Dermis blood vessel endothelial cell (primary cell): ENCODE measurements at regions not wholly inside any gene's neighbourhood (a gene's known extent, or its start where the extent isn't known, plus 50 kb on each side); places are given as distances from the start of the nearest gene placed in this dataset.
"Not testable (repeated sequence)": the region's sequence is repeated elsewhere in the genome, so short reads cannot be mapped to it uniquely, and the experiment has no call there.

Experiments
- DNase-seq: peaks from one replicate; pipeline ENCODE4 v3.0.0; 2010

GRCh38 chr5:57429513-57430120 lies 53.0 kb downstream of the ACTBL2 start:
- DNase-seq, result no peak

- DNase-seq, result not testable (repeated sequence)
These were observed 53.6 kb downstream of the ACTBL2 start for GRCh38 chr5:57429021-57429420.

GRCh38 chr5:57422993-57423392 lies 59.6 kb downstream of the ACTBL2 start:
- DNase-seq, result no peak

- no peak for DNase-seq
These were observed 60.3 kb downstream of the ACTBL2 start for GRCh38 chr5:57422341-57422740.

DNA sequence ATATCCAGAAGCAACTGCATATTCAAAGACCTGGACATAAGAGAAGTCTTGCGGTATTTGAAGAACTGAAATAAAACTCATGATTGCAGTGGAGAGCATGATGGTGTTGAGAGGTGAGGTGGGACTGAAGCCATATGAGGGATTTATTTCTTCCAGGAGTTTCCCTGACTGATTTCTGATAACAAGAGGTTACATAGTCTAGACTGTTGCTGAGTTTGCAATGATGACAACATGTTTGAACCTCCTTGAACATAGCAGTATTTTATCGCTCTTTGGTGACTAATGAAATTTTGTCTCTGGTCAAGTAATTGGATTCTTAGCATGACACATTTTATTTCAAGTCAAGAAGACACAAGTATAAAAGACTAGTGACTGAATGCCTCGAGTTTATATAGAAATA lies 61.8 kb downstream of the ACTBL2 start:
- DNase-seq, result no peak

- no peak for DNase-seq
These were observed 64.6 kb downstream of the ACTBL2 start for GRCh38 chr5:57417971-57418370.

- DNase-seq, result no peak
These were observed 65.3 kb downstream of the ACTBL2 start for GRCh38 chr5:57417320-57417719.

- no peak for DNase-seq
These were observed 66.2 kb downstream of the ACTBL2 start for GRCh38 chr5:57416278-57416994.

- no peak for DNase-seq
These were observed 67.8 kb downstream of the ACTBL2 start for GRCh38 chr5:57414857-57415256.

DNA sequence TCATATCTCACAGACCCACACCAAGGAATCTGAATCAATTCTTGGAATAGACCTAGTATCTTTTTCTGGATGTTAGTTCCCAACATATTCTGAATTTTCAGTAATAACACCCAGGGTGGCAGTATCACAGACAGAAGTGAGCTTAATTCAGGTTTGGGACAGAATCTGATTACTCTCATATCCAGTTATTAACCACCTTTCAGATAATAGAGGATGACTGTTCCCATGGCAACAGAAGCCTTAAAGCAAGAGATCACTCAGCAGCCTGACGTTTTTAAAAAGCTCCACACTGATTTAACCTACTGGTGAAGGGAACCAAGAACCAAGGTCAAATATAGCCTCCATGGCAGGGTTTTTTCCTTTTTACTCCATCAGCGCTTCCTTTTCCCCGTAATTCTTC lies 68.4 kb downstream of the ACTBL2 start:
- no peak for DNase-seq

- no peak for DNase-seq
These were observed 69.5 kb downstream of the ACTBL2 start for GRCh38 chr5:57413145-57413544.

DNA sequence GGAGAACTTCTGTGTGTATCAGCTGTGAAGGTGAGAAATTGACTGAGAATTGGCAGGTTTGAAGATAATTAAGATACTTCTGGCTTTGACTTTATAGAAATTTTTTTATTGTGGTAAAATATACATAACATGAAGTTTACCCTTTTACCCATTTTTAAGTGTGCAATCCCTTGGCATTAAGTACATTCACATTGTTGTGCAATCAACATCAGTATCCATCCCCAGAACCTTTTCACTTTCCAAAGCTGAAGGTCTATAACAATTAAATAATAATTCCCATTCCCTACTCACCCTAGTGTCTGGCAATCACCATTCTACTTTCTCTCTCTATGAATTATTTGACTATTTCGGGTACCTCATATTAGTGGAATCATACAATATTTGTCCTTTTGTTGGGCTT lies 69.9 kb downstream of the ACTBL2 start:
- no peak for DNase-seq

DNA sequence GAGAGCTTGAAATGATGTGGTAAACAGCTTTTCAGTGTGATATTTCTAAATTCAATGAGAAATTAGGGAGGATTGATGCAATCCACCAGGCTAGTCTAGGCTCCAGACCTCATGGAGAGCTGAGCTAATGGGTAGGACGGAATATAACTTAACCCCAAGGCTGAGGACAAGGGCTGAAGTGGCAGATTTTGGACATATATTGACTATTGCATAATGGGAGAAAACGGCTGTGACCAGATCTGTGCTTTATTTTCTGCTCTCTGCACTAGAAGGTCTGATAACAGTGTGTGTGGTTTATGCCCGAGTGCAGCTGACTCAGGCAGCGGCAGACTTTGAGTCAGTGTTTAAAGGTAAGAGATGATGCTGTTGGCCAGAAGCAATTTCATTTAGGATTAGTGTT lies 70.6 kb downstream of the ACTBL2 start:
- DNase-seq, result no peak

DNA sequence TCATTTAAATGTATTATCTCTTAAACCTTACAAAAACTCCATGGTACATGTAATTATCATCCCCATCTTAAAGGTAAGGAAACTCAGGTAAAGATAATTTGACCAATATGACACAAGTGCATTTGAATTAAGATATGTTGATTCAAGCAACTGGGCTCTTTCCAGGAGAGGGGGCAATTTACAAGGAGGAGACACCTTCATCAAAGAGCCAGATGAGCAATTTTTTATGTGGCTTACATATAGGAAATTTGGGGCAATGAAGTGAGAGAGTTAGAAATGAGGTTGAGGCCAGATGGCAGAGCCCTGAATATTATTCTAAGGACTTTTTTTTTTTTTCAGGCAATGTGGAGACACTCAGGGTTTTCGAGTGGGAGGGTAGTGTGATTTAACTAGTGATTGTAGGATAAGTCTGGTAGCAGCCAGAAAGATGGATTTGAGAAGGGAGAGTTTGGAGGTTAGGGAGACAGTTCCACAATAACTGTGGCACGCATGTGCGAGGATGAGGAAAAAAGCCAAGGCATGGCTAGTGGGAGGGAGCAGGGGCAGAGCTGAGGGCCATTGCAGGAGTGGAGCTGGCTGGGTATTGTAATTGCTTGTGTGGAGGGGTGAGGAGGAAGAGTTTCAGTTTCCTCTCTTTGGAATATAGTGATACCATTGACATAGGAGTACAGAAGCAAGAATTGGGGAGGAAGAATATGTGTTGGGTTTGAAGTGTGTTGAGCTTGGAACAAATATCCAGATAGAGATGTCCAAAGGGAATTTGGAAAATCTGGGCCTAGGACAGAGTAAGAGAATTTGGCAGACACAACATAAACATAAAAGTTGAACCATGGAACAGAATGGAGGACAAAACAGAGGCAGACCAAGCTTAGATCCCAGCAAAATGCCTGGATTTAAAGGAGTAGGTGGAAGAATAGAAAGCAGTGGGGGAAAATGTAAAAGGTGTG lies 72.0 kb downstream of the ACTBL2 start:
- peak; percentile 8 for DNase-seq

- DNase-seq, result no peak
These were observed 73.9 kb downstream of the ACTBL2 start for GRCh38 chr5:57408714-57409113.

GRCh38 chr5:57408285-57408684 lies 74.3 kb downstream of the ACTBL2 start:
- DNase-seq, result no peak

DNA sequence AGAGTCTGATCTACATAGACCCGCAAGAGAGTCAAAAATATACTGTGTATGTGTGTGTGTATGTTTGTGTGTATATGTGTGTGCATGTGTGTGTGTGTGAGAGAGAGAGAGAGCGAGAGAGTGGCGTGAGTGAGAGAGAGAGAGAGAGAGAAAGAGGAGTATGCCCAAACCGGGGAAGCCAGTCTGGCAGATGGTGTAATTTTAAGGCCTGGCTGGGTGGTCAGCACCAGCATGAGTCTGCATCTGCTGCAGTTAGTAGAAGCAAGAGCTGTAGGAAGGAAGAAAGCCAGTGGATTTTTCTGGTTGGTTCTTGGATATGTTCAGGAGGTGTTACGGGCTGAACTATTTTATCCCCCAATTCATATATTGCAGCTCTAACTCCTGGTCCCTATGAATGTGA lies 75.2 kb downstream of the ACTBL2 start:
- no peak for DNase-seq

- no peak for DNase-seq
These were observed 76.0 kb downstream of the ACTBL2 start for GRCh38 chr5:57406641-57407040.

DNA sequence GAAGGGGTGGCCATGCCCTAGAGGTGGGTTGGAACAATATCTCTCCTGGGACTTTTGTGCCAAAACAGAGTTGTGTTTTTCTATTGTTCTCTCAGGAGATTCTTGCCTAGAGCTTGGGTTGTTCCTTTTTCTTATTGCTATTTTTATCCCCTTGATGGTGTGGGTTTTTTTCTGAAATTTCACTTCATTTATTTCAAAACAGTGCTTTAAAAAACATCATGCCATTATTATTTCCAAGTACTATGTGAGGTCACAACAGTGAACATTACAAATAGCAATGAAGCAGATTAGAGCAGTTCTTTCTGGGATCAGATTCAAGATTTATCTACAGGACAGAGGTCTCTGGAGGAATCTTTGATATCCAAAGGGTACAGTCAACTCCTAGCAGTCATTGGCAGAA lies 76.6 kb downstream of the ACTBL2 start:
- DNase-seq, result no peak

- no peak for DNase-seq
These were observed 79.8 kb downstream of the ACTBL2 start for GRCh38 chr5:57402761-57403160.

DNA sequence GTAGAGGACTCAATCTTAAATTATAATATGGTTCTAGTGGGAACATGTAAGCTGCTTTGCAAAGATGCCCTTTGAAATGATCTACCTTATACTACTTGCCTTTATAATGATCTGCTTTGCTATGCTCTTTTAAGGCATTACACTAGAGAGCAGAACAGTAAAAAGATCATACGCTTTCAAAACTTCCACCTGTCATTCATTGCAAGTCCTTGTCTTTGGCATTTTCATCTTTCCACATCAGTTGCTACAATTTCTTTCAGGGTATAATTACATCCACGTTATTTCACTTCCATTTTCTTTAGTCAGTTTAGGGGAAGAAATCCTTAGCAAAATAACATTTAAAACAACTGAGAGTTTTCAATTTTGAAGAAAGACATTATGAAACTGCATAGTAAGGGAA lies 80.3 kb downstream of the ACTBL2 start:
- DNase-seq, result no peak

DNA sequence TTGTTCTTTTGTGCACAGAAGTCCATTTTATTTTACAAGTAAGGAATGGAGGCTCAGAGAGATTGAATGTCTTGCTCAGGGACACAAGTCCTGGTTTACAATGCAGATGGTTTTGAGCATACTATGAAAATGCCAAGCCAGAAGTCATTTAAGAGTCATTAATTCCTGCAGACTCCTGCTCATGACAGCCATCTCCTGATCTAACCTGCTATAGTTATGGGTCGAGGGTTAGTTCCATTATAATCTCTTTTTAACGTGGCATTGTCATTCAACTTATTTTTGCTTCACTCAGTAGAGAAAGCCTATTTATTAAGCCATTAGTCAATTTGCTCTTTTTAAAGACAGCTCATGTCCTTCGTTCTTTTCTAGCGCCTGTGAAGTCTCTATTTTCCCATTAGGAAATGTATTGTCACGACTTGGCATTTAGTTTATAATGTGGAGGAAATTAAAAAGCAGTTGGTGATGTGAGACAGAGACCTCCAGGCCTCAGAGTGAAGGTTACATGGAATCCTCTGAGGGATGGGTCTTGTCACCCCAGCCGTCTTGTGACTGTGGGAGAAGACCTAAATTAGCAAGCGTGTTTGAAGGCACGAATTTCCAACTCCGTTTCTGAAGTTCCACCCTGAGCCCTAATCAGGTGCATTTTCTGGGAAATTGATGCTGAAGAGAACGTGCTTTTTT lies 84.1 kb downstream of the ACTBL2 start:
- DNase-seq, result no peak

- DNase-seq, result no peak
These were observed 85.9 kb downstream of the ACTBL2 start for GRCh38 chr5:57396701-57397100.
